HG03196 (cell line): ENCODE measurements at regions not wholly inside any gene's neighbourhood (a gene's known extent, or its start where the extent isn't known, plus 50 kb on each side); places are given as distances from the start of the nearest gene placed in this dataset.
"Not testable (repeated sequence)": the region's sequence is repeated elsewhere in the genome, so short reads cannot be mapped to it uniquely, and the experiment has no call there.

Experiments used
- ATAC-seq: cut with Tn5 transposase; IDR thresholded peaks from one replicate; pipeline ENCODE4 v1.9.1; 2021; ENCODE audit not compliant: unreplicated experiment

DNA sequence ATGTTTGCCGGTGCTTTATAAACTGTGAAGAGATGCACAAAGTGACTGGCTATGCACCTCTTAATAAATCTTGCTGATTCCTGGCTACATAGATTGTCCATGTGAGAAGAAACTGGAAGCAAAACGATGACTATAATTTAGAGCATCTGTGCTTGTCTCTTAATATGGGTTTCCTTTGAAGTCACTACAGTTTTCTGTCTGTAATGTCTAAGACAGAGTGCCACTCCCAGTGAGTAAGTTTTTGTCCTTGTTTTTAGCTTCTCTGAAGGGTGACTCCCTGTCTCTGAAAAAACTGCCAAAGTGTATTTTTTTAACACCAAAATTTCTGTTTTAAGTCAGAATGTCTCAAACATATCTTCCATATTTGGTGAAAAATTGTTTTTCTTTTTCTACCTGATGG lies 175.1 kb downstream of the FASLG start:
- ATAC-seq = no peak

DNA sequence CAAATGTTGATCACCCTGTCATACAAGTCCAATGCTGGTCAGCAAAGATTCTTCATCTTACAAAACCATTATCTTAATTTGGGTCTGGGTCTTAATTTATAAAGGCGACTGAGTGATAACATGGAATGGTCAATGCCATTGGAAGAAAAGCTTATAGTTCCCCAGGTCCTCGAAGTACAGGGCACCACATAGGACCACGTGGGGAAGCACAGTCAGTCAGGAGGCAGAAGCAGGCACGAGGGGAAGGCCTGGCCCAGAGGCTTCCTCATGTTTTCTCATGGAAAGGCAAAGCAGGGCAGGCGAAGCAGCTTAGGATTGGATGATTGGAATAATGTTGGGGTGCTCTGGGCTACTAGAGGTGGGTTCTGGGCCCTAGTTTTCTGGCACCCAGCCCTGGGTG lies 175.7 kb downstream of the FASLG start:
- no peak for ATAC-seq

DNA sequence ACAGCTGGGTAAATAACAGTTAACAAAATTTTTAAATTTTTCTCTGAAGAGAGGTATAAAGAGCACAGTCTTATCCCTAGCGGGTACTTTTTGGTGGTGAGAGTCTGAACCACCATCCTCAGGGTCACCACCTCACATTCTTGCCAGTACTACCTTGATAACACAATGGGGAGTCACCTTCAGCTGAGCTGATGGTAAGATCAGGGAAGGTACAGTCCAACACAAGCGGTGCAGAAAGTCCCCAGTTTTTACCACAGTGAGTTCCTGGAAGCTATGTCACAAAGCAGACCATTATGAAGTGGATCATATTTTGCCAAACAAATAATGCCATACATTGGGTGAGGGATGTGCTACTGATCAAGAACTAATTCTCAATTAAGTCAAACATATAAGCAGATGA lies 176.9 kb downstream of the FASLG start:
- no peak for ATAC-seq

DNA sequence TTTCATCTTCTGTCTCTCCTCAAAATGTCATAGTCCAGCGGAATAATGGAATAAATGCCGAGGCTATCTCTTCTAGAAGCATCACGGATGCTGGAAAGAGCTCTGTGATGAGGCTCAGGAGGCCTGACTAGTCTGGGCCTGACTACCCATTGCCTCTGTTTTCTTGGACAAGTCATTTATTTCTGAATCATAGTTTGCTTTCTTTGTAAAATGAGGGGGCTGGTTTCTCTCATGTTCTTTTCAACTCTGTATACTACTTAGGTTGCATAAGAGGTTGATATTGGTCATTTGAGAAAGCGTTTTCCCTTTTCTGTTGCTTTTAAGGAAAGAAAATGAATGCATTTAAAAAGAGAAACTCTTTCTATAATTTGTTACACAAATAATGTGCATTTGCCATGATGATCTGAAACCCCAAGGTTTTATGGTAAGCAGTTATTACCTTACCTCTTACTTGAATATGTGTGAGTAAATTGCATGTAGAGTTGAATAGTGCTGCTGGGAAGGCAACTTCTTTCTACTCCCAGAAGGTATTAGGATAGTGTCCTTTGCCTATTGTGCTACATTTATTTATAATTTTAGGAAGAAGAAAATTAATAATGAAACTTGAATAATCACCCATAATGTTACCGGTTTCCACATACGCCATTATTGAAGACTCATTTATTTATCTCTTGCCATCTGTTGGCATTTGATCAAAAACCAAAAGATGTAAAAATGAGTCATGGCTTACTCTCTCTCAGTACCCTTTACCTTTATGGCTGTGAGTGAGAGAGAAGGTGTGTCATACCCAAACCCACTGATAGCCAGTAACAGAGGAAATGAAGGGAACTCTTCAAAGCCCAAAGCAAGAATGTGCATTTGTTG lies 179.1 kb downstream of the FASLG start:
- no peak for ATAC-seq

DNA sequence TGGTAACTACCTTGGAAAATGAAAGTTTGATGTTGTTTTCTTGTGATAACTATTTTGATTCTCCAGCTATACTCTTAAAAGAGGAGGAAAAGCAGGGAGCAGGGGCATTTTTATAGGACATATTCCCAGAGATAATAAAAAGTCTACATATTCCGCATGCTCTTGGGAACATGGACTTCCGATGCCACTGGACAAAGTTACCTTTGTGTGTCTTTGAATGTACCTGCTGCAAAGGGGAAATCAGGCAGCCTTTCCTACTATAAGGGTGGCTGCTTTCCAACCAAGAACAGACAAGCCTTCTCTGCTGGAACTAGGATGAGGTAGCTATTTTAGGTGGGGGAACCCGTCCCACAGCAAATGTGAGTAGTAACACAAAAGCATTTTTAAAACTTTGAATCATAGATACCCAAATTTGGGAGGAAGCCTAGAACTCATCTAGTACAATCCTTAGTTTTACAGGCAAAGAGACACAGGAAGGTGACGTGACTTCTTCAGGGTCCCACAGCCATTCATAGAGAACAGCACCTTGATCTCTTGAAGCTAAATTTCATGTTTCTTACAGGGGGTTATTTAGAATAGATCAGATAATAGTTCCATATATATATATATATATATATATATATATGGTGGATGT lies 179.9 kb downstream of the FASLG start:
- no peak for ATAC-seq

DNA sequence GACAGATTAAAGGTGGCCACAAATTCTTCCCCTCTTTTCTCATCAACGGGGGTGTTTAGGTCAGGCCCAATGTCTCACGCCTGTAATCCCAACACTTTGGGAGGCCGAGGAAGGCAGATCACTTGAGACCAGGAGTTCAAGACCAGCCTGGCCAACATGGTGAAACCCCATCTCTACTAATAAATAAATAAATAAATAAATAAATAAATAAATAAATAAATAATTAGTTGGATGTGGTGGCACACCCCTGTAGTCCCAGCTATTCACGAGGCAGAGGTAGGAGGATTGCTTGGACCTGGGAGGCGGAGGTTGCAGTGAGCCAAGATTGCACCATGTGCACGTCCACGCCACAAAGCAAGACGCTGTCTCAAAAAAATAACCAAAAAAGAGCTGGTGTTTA lies 180.7 kb downstream of the FASLG start:
- ATAC-seq = not testable (repeated sequence)

DNA sequence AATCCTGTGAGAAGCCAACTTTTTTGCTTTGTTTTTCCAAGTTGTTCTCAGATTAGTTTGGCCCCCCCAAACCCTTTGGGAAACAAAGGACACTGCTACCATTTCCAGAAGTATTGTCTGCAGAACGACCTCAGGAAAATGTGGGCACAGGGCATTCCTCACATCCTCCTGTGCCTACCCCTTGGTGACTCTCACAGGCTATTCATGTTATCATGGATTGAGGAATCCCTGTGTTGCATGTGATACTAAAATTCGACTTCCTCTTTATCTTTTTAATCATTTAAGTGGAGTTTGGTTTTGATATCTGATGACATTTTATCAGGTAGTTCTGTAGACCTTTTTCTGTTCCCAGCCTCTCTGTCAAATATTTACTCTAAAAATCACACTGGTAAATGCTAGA lies 184.5 kb downstream of the FASLG start:
- ATAC-seq = no peak

DNA sequence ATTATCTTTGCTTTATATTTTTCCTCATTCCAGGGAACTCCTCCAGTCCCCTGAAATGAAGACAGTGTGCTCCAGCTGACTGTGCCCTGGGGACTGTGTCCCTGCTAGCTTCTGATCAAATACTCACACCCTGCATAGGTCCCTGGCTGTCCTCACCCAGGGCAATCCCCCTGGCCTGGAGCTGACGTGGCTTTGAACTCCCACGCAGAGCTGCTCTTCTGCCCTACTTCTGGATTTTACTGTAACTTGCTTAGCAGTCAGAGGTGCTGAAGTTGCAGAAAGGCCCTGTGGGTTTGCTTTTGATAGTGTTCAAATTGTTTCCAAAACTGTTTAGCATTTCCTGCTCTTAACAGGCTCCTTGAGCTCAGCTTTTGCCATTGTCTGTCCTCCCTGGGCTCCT lies 186.5 kb downstream of the FASLG start:
- ATAC-seq = no peak

DNA sequence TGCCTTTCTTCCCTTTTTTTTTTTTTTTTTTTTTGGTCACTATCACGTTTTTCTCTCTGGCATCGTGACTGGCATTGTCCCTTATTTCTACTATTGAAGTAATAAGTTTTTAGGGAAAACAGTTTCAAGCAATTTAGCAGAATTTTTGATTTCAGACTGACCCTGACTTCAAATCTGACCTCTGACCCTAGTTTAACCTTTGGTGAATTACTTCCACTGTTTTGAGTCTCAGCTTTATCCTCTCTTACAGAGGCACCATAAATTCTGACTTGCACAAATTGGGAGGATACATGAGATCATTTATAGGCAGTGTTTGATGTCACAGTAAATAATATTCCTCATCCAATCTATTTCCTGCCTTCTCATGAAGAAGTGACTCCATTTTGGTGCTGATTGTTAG lies 187.0 kb downstream of the FASLG start:
- ATAC-seq = no peak

DNA sequence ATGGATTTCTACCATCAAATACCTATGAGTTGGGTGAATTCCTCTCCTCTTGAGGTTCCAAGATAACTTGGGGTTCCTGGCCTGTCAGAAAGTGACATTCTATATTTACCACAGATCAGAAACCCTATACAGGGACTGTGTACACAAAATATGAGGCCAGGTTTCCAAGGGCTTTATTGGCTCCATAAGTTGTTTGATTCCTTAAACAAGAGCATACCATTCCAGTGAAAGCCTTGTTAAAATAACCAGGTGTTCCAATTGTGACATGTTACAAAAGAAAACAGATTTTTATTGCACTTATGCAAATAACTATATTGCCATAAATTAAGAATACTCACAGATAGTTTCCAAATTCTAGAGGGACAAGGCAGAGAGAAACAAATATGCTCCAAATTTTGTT lies 188.9 kb downstream of the FASLG start:
- ATAC-seq = not testable (repeated sequence)

DNA sequence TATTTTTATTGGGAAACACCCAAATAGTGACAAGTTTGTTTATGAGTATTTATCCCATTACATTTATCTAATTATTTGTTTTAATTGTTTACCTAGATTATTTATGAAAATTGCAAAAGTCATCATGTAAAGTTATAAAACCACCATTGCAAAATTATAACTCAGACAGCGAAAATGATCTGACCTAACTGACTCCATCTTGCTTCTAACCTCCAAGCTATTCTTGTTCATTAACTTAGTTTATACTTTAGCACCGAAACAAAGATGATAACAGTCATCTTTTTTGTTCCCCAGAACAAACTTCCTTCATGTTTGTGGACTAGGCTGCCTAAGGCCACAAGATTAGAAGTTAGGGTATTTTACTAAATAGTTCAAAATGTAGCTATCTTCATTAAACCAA lies 190.8 kb downstream of the FASLG start:
- ATAC-seq = no peak

DNA sequence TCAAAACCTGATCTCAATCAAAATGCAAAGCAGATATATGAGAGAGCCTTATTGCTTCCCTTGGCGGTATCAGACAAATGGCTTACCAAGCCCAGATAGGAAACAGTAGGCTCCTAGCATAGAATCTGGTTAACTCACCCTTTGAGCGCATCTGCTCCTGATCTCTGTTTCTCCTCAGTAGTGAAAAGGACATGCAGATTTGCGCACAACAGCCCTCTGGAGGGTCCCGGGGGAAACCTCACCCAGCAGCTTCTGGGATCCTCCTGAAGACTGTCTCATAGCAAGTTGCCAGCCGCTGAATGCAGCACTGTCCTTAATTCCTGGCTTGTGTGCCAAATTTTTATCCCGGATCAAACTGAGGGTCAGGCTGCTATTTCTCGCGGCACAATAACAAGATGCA lies 192.2 kb downstream of the FASLG start:
- no peak for ATAC-seq

DNA sequence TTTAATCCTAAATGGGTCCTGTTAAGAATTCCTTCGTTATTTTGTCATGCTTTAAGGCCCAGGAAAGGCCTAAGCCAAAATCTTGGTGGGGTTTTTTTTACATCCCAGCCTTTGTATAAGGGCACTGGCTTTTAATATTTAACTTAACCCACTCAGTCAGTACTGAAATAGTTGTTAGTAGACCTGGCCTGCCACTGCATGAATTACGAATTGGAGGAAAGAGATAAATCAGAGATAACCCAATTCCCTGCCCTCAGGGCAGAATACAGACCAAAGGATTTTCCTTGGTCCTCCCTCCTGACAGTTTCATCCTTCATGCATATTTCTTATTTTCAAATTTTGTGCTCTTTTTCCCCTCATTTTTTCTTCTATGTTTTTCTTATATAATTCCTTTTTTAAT lies 193.0 kb downstream of the FASLG start:
- ATAC-seq = no peak

DNA sequence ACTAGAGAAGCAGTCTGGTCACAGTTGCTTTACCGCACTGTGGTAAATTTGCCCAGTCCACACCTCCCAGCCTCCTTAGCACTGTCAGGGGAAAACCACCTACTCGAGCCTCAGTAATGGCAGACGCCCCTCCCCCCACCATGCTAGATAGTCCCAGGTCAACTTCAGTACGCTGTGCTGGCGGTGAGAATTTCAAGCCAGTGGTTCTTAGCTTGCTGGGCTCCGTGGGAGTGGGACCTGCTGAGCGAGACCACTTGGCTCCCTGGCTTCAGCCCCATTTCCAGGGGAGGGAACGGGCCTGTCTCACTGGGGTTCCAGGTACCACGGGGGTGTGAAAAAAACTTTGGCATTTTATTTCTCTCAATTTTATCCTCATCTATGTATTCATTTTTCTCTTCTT lies 194.8 kb downstream of the TNFSF18 start:
- ATAC-seq = not testable (repeated sequence)

DNA sequence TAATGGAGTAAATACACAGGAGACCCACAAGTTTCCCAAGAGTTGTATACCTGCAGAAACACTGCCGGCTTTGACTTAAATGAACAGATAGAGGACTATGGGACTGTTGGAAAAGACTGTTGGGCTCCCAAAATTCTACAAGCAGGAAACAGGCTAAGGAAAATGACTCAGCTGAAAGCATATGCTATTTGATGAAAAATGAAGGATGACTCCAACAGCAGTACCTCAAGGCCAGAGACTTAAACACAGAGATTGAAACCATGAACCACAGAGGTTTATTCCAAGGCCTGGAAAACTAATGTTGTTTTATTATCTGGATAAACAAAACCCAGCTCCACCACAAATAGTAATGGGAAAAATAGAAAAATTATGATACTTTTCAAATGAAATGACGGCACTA lies 187.7 kb downstream of the TNFSF18 start:
- ATAC-seq = no peak

DNA sequence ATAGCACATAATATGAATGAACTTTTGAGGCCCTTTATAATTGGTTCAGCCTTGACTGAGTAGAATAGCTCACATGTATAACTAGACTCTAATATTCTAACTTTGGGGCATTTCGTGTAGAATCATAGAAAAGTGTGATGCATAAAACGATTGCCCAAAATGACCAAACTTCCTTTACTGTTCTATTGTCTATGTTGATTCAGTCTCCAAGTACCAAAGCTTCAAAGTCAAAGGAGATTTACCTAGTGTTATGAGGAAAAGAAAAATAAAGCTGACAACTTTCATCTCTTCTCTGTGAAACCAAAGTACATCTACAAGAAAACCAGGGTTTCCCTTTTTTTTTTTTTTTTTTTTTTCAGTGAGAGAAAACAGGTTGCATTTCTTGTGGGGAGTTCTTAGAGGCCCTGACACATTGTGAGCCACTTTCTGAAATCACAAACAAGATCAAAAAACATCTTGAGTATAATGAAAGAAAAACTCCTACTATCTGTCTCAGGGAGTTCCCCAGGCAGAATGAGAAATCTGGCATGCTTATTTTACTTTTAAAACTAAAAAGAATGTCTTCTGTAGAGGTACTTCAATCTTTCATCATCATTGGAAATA lies 183.4 kb downstream of the TNFSF18 start:
- no peak for ATAC-seq

DNA sequence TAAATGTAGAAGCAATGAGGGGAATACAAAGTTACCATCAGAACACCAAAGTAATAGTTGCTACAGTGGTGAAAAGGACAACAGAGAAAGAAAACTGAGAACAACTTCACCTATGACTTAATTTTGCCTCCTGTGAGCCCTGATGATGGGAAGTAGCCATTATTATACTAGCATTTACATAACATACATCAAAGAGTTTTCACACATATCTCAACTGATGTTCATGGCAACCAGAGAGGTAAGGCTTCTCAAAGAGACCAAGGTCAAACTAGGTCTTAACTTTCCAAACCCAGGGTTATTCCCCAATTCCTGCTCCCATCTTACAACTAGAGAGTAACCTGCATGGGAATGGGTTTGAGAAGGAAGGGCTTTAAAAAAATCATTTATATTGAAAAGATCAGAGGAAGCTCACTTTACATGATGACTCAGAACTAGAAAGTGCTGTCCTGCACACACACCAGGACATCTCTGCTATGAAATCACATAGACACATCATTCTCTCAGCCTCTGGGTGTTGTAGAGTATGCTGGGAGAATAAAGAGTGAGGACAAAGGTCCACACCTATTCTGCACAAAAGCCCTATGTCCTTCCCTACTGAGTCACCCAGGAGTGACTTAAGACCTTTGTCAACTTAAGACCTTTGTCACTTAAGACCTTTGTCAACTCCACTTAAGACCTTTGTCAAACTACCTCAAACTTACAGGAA lies 179.7 kb downstream of the TNFSF18 start:
- ATAC-seq = no peak

DNA sequence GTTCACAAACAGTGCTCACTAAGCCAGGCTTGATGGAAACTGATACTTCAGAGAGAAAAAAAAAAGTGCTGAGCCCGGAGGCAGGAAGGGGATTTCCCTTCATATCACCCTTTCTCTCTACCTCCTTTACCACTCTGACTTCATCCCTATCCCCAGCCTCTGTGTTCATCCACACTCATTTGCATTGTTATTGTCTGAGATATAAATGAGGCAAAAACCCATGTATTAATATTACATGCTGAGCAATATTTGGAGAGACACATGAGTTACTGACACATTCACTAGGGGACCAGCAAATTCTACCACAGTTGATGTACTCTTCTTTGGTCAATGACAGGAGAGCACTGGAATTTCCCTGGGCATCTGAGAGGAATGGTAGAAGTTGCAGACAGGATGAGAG lies 175.8 kb downstream of the TNFSF18 start:
- peak; percentile 51 for ATAC-seq

DNA sequence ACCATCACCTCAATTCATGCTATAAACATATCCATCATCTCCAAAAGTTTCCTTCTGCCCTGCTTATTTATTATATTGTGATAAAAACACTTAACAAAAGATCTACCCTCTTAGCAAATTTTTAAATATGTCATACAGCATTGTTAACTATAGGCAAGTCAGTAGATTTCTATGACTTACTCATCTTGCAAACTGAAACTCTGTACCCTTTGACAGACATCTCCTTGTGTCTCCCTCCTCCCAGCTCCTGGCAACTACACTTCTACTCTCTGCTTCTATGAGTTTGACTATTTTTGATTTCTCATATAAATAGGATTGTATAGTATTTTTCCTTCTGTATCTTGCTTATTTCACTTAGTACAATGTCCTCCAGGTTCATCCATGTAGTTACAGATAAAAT lies 174.8 kb downstream of the TNFSF18 start:
- ATAC-seq = no peak

DNA sequence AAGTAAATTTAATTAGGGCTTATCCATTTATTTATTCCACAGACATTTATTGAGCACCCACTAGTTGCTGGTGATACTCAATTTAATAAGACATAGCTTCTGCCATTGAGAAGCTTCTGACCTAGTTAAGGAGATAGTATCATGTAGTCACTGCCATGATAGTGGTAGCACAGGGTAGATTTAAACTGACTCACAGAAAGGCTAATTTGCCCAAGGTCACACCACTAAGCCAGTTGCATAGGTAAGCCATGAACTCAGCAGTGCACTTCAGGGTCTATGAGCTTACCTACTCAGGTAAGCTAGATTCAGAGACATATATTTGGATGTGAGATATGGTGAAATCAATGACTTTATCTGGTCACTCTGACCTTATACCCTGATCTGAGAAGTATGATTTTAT lies 168.4 kb downstream of the TNFSF18 start:
- ATAC-seq = no peak

DNA sequence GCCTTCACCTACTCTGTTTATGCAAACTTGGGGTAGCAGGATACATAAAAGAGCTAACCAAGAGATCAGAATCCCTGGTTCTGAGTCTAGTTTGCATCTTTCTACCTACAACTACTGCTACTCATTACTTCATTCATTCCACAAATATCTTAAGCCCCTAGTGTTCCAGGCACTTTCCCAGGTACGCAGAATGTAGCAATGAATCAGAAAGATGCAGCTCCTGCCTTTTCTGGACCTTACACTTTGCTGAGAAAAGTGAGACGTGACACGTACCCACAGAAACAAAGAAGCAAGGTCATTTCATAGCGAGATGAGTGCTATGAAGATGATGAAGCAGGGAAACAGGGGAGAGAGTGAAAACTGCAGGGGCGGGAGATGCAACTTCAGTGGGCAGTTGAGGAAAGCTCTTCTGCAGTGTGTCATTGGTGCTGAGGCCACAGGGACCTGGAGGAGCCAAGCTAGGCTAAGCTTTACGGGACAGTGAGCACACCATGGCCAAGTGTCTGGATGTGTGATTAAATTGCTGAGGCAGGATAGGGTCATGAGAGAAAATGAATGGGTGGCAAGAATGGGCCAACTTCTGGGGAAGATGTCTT lies 167.9 kb downstream of the TNFSF18 start:
- no peak for ATAC-seq
